HCT116 (cell line): ENCODE measurements at regions not wholly inside any gene's neighbourhood (a gene's known extent, or its start where the extent isn't known, plus 50 kb on each side); places are given as distances from the start of the nearest gene placed in this dataset.
"Not testable (repeated sequence)": the region's sequence is repeated elsewhere in the genome, so short reads cannot be mapped to it uniquely, and the experiment has no call there.

Source experiments
- ATF3 ChIP-seq: IDR thresholded peaks from 2 replicates; pipeline ENCODE4 v1.6.1; 2012
- EZH2 ChIP-seq: fragments of 200-600 bp; sonication (generic); IDR thresholded peaks from 2 replicates; pipeline ENCODE4 v1.6.1; 2017; ENCODE audit warnings: antibody characterized with exemption, mixed run types
- RAD21 ChIP-seq: IDR thresholded peaks from 2 replicates; pipeline ENCODE4 v1.6.1; 2012; ENCODE audit warnings: low read depth, mild to moderate bottlenecking
- REST ChIP-seq: IDR thresholded peaks from 2 replicates; pipeline ENCODE4 v1.6.1; 2012; ENCODE audit warnings: low read depth
- SP1 ChIP-seq: IDR thresholded peaks from 2 replicates; pipeline ENCODE4 v1.6.1; 2012; ENCODE audit warnings: low read depth
- SRF ChIP-seq: IDR thresholded peaks from 2 replicates; pipeline ENCODE4 v1.6.1; 2012; ENCODE audit warnings: low read depth
- TF ChIP-seq, protein P1 (sequence below), 3 experiments: fragments of 200-600 bp in 1 of 3; sonication (generic) in 1 of 3; IDR thresholded peaks in 2 of 3; conservative IDR thresholded peaks in 1 of 3; 2 replicates each; pipeline ENCODE4 v1.5.1; 2012 to 2017; ENCODE audit warnings: low read depth in 2 of 3, low read length in 2 of 3, antibody characterized with exemption in 1 of 3, borderline replicate concordance in 1 of 3, control low read depth in 1 of 3, mild to moderate bottlenecking in 1 of 3, mixed read lengths in 1 of 3, mixed run types in 1 of 3, moderate library complexity in 1 of 3; ENCODE audit not compliant: insufficient read depth in 1 of 3
- TF ChIP-seq, protein P2 (sequence below): IDR thresholded peaks from 2 replicates; pipeline ENCODE4 v1.6.1; 2012

DNA sequence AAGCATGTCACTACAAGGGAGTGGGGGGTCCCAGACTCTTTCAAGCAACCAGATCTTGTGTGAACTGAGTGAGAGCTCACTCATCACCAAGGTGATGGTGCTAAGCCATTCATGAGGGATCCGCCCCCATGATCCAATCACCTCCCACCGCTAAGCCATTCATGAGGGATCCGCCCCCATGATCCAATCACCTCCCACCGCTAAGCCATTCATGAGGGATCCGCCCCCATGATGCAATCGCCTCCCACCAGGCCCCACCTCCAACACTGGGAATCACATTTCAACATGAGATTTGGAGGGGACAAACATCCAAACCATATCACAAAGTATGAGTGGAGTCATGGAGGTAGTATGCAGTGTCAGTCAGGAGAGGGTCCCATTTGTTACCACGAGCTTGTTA is 64.8 kb upstream of the PROKR2 start:
- TF ChIP-seq SRF, REST, EZH2, SP1, RAD21, ATF3: not testable (repeated sequence)
- TF ChIP-seq, protein P1, sequence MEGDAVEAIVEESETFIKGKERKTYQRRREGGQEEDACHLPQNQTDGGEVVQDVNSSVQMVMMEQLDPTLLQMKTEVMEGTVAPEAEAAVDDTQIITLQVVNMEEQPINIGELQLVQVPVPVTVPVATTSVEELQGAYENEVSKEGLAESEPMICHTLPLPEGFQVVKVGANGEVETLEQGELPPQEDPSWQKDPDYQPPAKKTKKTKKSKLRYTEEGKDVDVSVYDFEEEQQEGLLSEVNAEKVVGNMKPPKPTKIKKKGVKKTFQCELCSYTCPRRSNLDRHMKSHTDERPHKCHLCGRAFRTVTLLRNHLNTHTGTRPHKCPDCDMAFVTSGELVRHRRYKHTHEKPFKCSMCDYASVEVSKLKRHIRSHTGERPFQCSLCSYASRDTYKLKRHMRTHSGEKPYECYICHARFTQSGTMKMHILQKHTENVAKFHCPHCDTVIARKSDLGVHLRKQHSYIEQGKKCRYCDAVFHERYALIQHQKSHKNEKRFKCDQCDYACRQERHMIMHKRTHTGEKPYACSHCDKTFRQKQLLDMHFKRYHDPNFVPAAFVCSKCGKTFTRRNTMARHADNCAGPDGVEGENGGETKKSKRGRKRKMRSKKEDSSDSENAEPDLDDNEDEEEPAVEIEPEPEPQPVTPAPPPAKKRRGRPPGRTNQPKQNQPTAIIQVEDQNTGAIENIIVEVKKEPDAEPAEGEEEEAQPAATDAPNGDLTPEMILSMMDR (IDR thresholded peaks at IDR 0.05 in 2 of 3, conservative IDR thresholded peaks at IDR 0.05 in 1 of 3; ENCODE audit: borderline replicate concordance in 1 of 3, insufficient read depth in 1 of 3, low read depth in 2 of 3, low read length in 2 of 3): not testable (repeated sequence)
- TF ChIP-seq, protein P2, sequence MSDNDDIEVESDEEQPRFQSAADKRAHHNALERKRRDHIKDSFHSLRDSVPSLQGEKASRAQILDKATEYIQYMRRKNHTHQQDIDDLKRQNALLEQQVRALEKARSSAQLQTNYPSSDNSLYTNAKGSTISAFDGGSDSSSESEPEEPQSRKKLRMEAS: not testable (repeated sequence)
